Muscle of leg (tissue), 3 donors: ENCODE measurements at regions not wholly inside any gene's neighbourhood (a gene's known extent, or its start where the extent isn't known, plus 50 kb on each side); places are given as distances from the start of the nearest gene placed in this dataset.
"Not testable (repeated sequence)": the region's sequence is repeated elsewhere in the genome, so short reads cannot be mapped to it uniquely, and the experiment has no call there.

ENCODE experiments used
- DNase-seq: peaks from one replicate; pipeline ENCODE4 v3.0.0; 2013
- H3K27ac ChIP-seq: one replicate; pipeline ENCODE4 v1.5.1; 2013; ENCODE audit warnings: mild to moderate bottlenecking, low read length, control low read depth
- H3K27me3 ChIP-seq: one replicate; pipeline ENCODE4 v1.6.1; 2013; ENCODE audit warnings: low read length; ENCODE audit not compliant: control insufficient read depth, insufficient read depth
- H3K36me3 ChIP-seq: one replicate; pipeline ENCODE4 v1.6.1; 2013; ENCODE audit warnings: low read length; ENCODE audit not compliant: control insufficient read depth, insufficient read depth
- H3K4me1 ChIP-seq: one replicate; pipeline ENCODE4 v1.6.1; 2013; ENCODE audit warnings: low read length; ENCODE audit not compliant: control insufficient read depth, insufficient read depth
- H3K4me3 ChIP-seq: one replicate; pipeline ENCODE4 v1.5.1; 2013; ENCODE audit warnings: low read length, control low read depth
- H3K9me3 ChIP-seq: replicated peaks from 2 replicates; pipeline ENCODE4 v1.6.1; 2013; ENCODE audit warnings: low read depth, low read length; ENCODE audit not compliant: control insufficient read depth
- WGBS: methylation state at CpG from one replicate; pipeline ENCODE4 v1.1.5; 2013; ENCODE audit warnings: missing lambda C conversion rate; ENCODE audit not compliant: insufficient coverage; 5-methylcytosine and 5-hydroxymethylcytosine counted together

DNA sequence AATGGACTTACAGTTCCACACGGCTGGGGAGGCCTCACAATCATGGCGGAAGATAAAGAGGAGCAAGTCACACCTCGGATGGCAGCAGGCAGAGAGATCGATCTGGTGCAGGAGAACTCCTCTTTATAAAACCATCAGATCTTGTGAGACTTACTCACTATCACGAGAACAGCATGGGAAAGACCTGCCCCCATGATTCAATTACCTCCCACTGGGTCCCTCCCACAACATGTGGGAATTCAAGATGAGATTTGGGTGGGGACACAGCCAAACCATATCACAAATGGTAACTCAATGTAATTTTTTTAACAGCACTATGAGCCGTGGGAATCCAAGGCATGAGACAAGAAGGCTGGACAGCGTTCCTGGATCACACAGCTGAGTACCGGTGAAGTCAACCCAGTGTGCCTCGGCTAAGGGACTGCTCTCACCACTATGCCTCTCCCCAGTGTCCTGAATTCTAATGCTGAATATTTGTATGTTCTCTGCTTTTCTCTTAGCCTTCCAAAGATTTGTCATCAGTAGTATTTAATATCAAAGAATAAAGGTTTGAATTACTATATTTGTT lies 84.3 kb downstream of the IRS2 start:
- not testable (repeated sequence) for H3K4me3 ChIP-seq, H3K27ac ChIP-seq, H3K27me3 ChIP-seq, H3K9me3 ChIP-seq, DNase-seq, H3K36me3 ChIP-seq, H3K4me1 ChIP-seq
- 77% methylated on average over 3 of the region's 9 CpGs for WGBS

DNA sequence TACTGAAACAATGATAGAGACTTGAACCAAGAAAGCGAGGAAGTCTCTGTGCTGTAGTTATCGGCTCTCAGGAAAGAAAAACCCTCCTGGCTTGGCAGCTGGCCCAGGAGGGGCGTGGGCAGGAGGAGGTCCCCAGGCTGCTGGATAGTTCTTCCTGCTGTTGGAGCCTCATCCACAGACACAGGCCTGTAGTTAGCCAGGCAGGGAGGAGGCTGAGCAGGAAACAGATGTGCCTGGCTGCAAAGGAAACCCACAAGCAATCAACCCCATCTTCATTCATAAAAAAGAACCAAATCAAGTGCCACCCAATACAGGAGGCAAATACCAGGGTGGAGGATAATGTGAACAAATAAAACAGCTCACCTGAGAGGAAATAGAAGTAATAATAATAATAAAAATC lies 86.2 kb downstream of the IRS2 start:
- 10% methylated on average over 2 of the region's 3 CpGs for WGBS
- DNase-seq: peak; percentile 92
- Histone ChIP-seq H3K36me3 (no peaks in the 10 kb centered on the region), H3K27ac (no peak overlapping the region), H3K27me3 (peaks cover 2% of the 10 kb centered on the region), H3K9me3 (peaks cover 3% of the 10 kb centered on the region), H3K4me3 (no peak overlapping the region), H3K4me1 (no peaks in the 10 kb centered on the region)

- Histone ChIP-seq H3K4me1 (no peaks in the 10 kb centered on the region), H3K27me3 (peaks cover 2% of the 10 kb centered on the region), H3K36me3 (no peaks in the 10 kb centered on the region), H3K4me3 (no peak overlapping the region), H3K27ac (no peak overlapping the region), H3K9me3 (peaks cover 3% of the 10 kb centered on the region)
- DNase-seq: no peak
- WGBS: 51% methylated on average over 12 of the region's 13 CpGs
These were observed 86.7 kb downstream of the IRS2 start for GRCh38 chr13:109699628-109700071.

DNA sequence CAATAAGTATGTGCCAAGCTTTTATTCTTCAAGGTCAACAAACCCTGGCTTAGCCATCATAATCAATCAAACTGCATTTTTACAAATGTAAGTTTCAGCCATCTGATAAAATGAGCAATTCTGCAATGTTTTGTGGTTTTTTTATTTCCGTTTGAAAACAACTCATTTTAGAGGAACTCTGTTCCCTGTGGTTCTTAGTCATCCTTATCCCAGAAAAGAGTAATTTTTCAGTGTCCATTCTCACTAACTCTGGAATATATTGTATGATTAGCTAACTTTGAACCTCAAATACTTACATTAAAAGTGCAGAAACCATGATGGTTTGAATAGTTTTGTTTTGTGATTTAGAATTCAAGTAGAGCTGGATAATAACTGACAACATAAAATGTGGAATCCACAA lies 87.6 kb downstream of the IRS2 start:
- Histone ChIP-seq H3K4me1 (no peaks in the 10 kb centered on the region), H3K9me3 (no peaks in the 10 kb centered on the region), H3K27me3 (no peaks in the 10 kb centered on the region), H3K27ac (no peak overlapping the region), H3K4me3 (no peak overlapping the region), H3K36me3 (no peaks in the 10 kb centered on the region)
- no CpG with 5 or more reads among the region's 1 CpG for WGBS
- DNase-seq: no peak

GRCh38 chr13:109697936-109698335 lies 88.4 kb downstream of the IRS2 start:
- no peak overlapping the region for H3K27ac ChIP-seq
- no peaks in the 10 kb centered on the region for H3K4me1 ChIP-seq
- H3K27me3 ChIP-seq: no peaks in the 10 kb centered on the region
- no peak for DNase-seq
- no peak overlapping the region for H3K4me3 ChIP-seq
- H3K36me3 ChIP-seq: no peaks in the 10 kb centered on the region
- WGBS: 71% methylated on average over 10 of the region's 10 CpGs
- no peaks in the 10 kb centered on the region for H3K9me3 ChIP-seq

- no peak overlapping the region for H3K4me3 ChIP-seq
- no peaks in the 10 kb centered on the region for H3K36me3 ChIP-seq
- 86% methylated on average over 6 of the region's 6 CpGs for WGBS
- H3K9me3 ChIP-seq: no peaks in the 10 kb centered on the region
- H3K4me1 ChIP-seq: no peaks in the 10 kb centered on the region
- no peaks in the 10 kb centered on the region for H3K27me3 ChIP-seq
- DNase-seq: no peak
- H3K27ac ChIP-seq: no peak overlapping the region
These were observed 90.8 kb downstream of the IRS2 start for GRCh38 chr13:109695402-109696190.

- no peaks in the 10 kb centered on the region for H3K4me1 ChIP-seq
- DNase-seq: no peak
- H3K27me3 ChIP-seq: no peaks in the 10 kb centered on the region
- H3K9me3 ChIP-seq: no peaks in the 10 kb centered on the region
- WGBS: 100% methylated on average over 3 of the region's 4 CpGs
- no peaks in the 10 kb centered on the region for H3K36me3 ChIP-seq
- no peak overlapping the region for H3K4me3 ChIP-seq
- H3K27ac ChIP-seq: no peak overlapping the region
These were observed 91.4 kb downstream of the IRS2 start for GRCh38 chr13:109694972-109695371.

GRCh38 chr13:109693213-109693612 lies 93.2 kb downstream of the IRS2 start:
- Histone ChIP-seq H3K36me3 (no peaks in the 10 kb centered on the region), H3K4me1 (no peaks in the 10 kb centered on the region), H3K27ac (no peak overlapping the region), H3K27me3 (no peaks in the 10 kb centered on the region), H3K4me3 (no peak overlapping the region), H3K9me3 (no peaks in the 10 kb centered on the region)
- no peak for DNase-seq
- 84% methylated on average over 4 of the region's 4 CpGs for WGBS

DNA sequence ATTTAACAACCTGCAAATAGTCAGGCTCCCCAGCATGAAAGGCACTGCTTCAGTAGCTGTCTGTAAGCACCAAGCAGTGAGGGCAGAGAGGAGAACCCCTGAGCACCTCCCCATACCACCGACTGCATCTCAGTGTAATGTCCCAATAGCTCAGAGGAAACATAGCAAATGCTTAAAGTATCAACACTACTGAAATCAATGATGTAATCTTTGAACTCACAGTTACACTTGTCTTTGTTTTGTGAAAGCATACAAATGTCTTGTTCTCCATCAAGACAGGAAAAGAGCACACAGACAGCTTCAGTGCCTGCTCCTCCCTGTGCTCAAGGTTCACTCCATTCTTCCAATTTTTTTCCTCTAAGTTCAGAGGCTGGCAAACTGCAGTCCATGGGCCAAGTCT lies 94.7 kb downstream of the IRS2 start:
- Histone ChIP-seq H3K4me1 (no peaks in the 10 kb centered on the region), H3K9me3 (no peaks in the 10 kb centered on the region), H3K27me3 (no peaks in the 10 kb centered on the region), H3K27ac (no peak overlapping the region), H3K4me3 (no peak overlapping the region), H3K36me3 (no peaks in the 10 kb centered on the region)
- WGBS: no CpG with 5 or more reads among the region's 1 CpG
- no peak for DNase-seq

- Histone ChIP-seq H3K4me3 (no peak overlapping the region), H3K9me3 (no peaks in the 10 kb centered on the region), H3K27ac (no peak overlapping the region), H3K27me3 (peaks cover 4% of the 10 kb centered on the region), H3K36me3 (no peaks in the 10 kb centered on the region), H3K4me1 (peaks cover 7% of the 10 kb centered on the region)
- WGBS: 73% methylated on average over 10 of the region's 14 CpGs
- no peak for DNase-seq
These were observed 98.6 kb downstream of the IRS2 start for GRCh38 chr13:109687559-109688448.
